HG02642 (cell line): ENCODE measurements at regions not wholly inside any gene's neighbourhood (a gene's known extent, or its start where the extent isn't known, plus 50 kb on each side); places are given as distances from the start of the nearest gene placed in this dataset.

Source experiments
- ATAC-seq: cut with Tn5 transposase; IDR thresholded peaks from one replicate; pipeline ENCODE4 v1.9.1; 2021; ENCODE audit warnings: mild to moderate bottlenecking; ENCODE audit not compliant: unreplicated experiment, poor library complexity

DNA sequence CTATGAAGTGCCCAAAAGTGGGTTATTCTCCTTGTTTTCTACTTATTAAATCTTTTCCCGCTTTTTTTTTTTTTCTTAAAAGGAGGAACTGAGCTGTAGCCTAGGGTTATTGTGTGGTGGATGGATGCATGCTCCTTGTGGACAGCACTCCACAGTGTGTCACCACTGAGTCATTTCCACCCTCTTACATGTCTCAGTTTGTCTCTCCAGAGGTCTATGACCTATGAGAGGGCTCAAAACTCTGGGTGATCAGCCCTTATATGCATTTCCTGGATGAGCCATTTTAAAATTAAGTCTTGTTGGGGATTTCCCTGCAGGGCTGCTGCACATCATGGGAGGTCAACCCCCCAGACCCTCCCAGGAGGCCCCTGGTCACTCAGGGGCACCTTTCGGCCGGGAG lies 102.2 kb upstream of the MOCS2 start:
- ATAC-seq: no peak

DNA sequence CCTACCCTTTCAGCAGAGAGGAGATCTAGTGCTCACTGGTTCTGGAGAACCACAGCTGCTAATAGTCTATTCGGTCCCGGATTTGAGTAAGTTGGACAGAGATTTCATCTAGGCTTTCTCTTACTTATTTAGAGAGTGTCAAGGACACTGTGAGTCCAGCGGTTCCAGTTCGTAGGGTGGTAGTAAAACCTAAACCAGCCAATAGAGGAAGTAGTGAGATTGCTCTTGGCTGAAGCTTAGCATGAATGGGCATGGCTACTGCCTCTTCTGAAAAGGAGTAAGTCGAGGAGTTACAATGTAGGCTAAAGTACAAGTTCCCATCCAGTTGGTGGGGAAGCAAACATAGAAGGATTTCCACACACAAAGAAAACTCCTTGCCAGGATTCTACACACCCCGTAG lies 109.6 kb upstream of the MOCS2 start:
- ATAC-seq: no peak

DNA sequence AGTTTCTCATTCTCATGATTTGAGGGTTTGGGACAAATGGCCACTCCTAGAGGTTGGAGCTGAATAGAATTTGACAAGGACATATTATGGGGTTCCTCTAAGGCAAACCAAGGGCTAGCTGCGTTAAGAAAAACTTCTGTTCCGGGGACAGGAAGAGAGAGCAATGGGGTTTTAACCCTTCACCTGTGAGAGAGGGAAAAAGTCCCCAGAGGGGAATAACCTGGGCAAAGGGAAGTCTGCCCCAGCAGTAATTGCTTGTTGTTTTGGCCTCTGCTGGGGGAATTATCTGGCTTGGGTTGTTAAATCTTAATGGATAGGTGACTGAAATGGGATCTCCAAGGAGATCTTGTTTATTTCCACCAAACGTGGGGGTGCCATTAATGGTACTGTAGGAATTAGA lies 110.1 kb upstream of the MOCS2 start:
- ATAC-seq: no peak

DNA sequence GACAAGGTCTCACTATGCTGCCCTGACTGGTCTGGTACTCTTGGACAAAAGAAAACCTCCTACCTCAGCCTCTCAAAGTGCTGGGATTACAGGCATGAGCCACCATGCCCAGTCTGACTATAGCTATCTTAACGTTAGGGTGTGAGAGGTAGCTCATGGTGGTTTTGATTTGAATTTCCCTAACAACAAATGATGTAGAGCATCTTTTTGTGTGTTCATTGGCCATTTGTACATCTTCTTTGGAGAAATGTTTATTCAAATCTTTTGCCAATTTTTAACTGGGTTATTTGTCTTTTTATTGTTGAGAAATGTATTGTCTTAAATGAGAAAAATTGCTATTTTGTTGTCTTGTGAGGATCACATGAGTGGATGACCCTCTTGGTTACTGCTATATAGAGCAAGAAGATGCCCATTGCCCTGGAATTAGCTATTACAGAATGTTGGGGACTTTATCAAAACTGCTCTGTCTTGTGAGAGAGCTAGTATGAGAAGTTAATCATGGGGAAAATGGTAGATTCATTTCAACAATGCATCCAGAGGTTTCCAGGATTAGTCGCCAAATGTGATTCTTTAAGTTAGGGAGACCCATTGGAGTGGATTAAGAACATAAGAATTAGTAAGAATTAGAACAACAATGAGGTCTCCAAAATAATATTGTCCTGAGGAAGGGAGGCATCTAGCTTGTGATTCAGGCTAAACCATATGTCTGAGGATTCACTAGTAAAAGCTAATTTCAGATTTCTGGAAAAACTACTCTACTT lies 124.3 kb upstream of the MOCS2 start:
- ATAC-seq: no peak

DNA sequence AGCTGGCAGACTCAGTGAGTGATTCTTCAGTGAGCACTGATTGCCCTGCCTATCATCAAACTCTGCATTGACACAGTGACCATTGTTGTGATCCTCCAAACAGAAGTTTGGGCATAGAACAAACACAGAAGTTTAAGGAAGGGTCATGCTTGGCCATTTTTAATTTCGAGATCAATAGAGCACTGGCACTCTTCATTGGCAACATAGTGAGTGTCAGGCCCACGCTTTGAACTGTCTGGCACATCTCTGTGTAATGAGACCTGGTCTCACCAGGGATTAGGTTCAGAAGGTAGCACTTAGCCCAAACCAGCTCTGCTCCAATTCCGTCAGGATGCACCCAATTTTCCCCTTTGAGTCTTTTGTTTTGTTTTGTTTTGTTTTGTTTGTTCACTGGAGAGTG lies 127.1 kb upstream of the MOCS2 start:
- ATAC-seq: no peak

DNA sequence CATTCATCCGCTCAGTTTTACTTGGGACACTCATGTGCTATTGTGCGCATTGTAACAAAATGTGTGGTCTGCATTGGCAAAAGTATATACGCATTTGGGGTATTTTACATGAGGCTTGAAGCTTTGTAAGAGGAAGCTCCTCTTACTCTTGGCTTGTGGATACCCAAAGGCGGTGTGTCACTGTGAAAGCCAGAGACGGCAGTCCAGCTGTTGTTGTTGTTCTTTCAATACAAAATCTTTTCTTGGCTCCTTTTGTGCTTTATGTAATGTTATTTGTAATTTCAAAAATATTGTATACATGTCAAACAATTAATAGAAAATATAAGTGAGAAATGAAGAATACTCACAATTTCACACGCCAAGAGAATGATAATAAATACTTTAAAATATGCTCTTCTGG lies 128.3 kb upstream of the MOCS2 start:
- no peak for ATAC-seq

DNA sequence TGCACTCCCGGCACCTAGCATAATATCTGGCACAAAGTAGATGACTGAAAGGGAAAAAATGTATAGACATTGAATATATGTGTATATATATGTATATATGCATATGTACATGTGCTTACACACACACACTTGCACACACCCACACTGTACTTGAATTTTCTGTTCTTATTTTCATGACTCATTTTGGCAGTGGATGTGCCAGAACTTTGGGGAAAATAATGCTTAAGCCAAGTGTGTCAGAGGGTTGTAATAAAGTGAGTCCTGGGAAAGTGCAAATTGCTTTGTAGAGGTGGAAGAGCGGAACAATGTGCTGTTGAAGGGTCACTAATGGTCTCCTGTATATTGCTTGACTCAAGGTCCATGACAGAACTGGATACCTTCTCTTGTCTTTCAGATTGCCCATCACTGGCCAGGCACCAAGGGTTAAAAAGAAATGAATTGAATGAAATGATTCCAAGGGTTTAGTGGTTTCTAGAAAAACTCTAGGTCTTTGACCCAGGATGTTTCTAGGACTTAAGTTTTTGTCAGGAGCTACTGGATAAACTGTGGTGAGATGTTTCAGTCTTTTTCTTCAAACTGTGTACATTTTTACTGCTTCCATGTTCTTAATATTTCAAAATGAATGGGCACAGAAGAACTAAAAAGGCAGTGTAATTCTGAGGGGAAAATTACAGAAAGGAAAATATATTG lies 129.9 kb upstream of the MOCS2 start:
- no peak for ATAC-seq

DNA sequence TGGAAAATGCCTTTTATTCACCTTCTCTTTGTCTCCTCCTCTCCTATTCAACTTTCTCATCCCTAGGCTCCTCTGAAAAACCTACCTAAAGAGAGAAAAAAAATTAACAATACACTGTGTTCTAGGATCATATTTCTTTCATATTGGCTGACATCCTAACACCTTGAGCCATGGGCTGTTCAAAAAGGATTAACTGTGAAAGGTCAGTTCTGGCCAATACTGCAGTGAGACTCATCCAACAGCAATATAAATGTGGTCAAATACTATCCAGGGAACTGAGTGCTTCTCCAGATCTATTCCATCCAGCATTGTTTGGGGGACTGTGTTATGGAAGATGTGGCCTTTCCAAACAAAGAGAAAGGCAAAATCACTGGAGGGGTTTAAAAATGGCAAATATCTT lies 131.1 kb upstream of the MOCS2 start:
- ATAC-seq: no peak

DNA sequence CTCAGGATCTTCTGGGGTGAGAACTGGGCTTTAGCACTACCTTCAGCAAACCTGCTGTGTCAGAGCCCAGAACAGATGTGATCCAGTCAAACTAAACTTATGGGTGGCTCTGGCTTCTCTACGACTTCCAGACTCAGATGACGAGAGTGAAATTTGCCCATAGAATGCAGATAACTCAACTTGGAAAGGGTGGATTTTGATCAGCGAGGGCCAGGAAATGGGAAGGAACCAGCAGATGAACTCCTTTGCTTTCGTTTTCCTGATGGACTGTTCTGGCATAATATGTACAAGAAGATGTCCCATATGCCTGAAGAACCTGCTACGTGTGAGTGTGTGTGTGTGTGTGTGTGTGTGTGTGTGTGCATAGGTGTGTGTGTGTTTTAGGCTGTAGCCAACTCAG lies 132.0 kb upstream of the MOCS2 start:
- ATAC-seq: no peak

DNA sequence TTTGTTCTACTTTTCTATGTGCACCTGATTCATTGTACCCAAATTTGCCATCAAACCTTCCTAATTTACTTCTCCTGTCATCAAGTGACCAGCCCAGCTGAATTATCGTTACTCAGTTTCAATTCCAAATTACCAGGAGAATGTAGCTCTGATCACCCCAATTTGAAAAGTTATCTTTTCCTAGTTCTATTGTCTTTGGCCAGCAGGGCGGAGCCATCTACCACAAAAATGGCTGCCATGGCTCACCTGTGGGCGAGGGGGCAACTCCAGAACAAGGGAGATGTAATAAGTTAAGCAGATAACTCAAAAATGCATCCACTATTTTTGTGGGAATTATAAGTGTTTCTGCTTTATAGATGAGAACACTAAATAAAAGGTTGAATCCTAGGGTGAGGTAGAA lies 133.8 kb upstream of the MOCS2 start:
- no peak for ATAC-seq

DNA sequence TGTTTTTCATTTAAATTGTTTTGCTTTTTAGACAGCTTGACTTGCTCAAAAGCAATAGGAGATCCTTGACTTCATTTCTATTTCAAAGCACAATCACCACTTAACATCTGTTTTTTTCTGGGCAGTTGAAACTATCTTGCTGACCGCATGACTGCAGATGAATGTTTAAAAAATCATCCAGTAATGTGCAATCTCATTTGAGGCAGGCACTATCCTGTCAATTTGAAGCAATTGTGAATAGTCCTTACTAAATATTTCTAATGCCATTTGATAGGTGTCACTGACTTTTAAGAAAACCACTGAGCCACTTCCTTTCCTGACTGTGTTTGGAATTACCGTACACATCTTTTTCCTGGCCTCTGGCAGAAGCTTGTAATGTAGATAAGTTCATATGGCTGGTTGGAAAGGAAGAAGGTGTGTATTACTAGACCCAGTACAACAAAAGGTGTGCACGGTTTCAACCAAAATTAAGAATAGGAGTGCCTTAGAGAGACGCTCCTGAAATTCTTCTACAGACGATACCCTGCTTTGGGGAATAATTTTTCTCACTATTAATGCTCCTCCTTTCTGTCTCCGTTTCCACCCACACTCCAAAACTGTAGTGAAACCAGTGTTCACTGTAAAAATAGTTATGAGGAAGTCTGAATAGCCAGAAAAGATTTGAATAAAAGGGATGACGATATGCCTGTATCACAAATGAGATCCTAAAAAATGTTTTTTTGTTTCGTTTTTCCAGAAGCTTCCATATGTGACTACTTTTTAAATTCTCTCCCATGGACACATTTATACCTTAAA lies 136.7 kb upstream of the MOCS2 start:
- ATAC-seq: no peak

DNA sequence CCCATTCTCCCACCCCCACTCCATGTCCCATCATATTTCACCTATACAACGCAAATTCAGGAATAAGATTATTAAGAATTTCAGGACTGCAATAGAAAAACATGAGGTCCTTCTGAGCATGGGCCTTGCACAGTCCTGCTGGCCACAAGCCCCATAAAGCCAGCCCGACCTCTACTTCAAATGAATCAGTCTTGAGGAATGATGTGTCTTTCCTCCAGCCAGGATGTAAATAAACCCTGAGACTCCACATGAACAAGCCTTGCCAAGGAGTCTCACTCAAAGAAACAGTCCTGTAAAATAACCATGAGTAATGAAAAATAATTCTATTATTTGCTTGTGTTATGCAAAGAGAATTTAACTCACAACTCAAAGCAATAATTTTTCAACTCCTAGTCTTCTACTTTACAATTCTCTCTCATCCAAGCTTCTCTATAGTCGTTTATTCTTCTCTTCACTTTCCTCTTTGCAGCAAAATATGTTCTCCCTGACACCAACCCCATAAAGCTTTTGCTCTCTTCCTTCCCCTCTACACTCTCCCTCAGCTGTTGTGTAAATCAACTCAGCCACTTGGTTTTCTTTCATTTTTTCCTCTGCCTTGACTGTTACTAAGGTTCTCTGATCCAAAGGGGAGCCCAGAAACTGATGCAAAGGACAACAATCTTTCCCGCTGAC lies 140.1 kb upstream of the MOCS2 start:
- ATAC-seq: no peak

DNA sequence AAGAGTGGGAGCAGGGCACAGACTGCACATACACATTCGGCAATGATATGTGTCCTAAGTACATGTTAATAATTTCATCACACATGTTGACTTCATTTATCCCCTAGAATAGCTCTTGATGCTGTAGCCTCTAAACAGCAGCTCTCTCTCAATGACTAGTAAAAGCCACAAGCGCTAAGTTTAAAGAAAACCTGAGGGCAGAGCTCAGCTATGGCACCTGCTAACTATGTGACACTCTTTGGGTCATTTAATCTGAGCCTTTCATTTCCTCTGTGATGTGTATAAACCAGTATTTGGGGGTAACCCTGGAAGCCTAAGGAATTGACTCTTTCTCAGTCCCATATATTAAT lies 140.6 kb upstream of the MOCS2 start:
- no peak for ATAC-seq

DNA sequence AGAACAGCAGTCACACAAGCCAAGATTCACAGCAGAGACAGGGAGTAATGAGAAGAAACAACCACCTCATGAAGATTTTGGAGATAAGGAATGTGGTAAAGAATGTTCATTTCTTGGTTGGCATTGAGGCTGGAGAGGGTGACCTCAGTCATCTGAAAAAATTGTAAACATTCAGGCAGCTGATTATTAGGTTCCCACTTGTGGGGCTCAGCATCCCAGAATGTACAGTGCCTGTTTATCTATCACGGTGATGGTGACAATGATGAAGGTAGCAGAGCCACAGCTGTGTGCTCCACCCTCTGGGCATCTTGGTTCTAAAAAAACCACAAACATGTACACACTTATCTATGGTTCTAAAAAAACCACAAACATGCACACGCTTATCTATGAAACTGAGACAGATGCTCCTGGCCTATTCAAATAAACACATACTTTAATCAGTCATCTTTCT lies 143.9 kb upstream of the MOCS2 start:
- no peak for ATAC-seq

DNA sequence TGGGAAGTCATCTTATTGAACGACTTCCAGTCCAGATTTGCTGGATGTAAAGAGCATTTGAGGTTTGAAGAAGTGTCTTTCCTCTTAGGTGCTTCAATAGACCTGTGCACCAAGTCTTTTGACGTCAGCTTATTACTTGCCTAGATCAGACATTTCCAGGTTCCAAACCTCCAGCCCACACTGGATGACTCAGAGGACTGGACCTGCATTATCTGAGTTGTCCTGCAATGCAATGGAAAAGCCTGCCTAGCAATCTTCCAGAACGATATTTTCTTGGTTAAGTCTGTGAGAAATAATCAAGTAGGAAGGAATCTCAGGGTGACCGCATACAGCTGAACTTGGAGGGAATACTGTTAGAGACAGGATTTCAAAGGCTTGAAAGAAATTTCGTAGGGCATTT lies 147.2 kb upstream of the MOCS2 start:
- no peak for ATAC-seq

DNA sequence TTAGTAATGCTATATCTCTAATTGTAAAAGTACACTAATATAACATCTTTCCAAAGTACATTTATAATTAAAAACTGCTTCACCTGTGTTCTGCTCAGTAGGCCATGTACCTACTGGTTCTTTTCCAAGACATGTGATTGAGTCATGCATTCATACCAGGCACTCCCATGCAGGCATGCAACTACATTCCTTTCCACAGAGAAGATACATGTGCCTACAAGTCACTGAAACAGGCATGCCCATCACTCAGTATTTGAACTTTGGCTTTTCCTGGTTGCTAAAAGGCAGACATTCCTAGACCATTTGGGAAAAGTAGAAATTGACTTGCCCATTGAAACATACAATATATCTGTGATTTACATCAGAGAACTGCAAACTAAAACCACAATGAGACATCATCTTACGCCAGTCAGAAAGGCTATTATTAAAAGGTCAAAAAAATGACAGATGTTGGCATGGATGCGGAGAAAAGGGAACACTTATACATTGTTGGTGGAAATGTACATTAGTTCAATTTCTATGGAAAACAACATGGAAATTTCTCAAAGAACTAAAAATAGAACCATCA lies 148.3 kb upstream of the MOCS2 start:
- ATAC-seq: no peak

DNA sequence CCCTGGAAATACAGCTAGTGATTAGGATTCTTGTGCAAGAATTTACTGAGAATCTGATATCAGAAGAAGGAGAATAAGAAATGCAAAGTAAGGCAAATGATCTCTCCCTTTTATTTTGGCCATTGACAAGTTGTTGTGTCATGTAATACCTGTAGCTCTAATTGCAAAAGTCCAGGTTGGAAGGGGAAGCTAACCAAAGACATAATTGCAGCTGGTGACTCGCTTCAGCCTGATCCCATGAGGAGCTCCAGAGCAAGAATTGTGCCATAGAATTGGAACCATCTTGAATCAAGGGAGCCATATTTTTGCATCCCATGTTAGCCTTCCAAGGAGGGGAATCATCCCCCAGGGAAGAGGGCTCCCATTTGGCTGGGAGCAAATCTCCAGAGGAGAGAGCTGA lies 149.6 kb upstream of the MOCS2 start:
- no peak for ATAC-seq

DNA sequence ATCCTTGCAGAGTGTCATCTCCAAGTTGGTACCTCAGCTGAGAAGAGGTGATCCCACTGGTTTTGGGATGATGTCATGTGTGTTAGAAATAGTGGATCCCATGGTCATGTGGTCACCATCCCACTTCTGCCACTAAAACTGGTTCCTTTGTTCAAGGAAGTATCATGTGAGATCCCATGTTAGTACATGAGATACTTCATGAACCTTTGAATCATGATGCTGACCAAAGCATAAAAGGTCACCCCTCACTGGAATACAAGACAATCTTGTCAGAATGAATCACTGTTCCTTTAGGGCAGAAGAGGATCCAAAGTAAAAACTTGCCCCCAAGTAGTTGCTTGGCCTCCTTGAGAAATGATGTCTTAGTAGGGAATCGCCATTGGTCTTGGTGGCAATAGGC lies 150.9 kb upstream of the MOCS2 start:
- no peak for ATAC-seq

DNA sequence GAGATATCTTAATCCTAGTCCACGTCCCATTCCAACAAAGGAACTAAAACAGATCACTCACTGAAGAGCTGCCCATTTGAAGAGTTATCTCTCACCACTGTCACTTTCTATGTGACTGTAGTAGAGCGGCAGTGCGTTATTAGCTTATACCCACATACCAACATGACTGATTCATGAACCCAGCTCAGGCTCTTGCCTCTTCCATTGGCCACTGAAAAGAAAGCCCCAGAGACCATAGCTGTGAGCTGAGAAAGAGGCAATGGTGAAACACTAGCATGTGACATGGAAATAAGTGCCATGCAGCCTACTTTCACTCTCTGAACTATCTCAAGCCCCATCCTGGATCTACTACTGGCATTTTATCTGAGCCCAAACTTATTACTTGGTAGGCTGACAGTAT lies 151.7 kb upstream of the MOCS2 start:
- ATAC-seq: no peak

DNA sequence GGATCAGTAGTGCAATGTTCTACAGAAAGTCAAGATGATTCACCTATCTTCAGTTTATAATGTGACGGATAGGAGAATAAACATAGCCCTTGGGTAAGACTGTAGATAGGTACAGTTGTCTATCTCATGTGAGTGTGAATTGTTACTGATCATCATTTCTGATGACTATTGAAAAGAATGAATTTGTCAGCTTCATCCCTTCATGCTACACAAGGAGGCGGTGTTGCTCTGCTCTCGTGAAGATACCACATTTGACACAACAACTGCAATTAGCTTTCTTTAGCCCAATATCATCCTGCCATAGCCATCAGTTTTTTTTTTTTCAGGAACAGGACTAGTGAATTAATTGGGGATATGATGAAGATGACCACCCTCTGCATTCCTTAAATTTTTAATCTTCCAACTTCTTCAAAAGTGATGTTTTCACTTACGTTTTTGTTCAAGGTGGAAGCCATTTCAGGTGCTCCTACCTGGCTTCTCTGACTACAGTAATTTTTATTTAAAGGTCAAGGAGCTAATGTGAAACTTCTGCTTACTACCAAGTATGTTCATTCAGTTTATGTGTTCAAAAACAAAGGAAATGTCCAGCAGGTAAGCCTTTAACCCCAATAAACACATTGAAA lies 152.9 kb upstream of the MOCS2 start:
- no peak for ATAC-seq
